ENCODE measurements at regions not wholly inside any gene's neighbourhood (a gene's known extent, or its start where the extent isn't known, plus 50 kb on each side); places are given as distances from the start of the nearest gene placed in this dataset.

GRCh38 chr10:36391405-36391804, 734.0 kb upstream of the ANKRD30A start:
- H4K91ac ChIP-seq (replicated peaks; ENCODE audit: insufficient read length, low read length): no peak overlapping the region
- no peak for TF ChIP-seq KDM5A (IDR thresholded peaks at IDR 0.05; ENCODE audit: low read length)
- TF ChIP-seq PHF8 (conservative IDR thresholded peaks at IDR 0.05; ENCODE audit: low read depth, low read length): no peak
- no peak for TF ChIP-seq CREB1 (IDR thresholded peaks at IDR 0.05)
- TF ChIP-seq SP1 (IDR thresholded peaks at IDR 0.05; ENCODE audit: low read depth, low read length): no peak
- no peak for TF ChIP-seq HDAC2 (IDR thresholded peaks at IDR 0.05; ENCODE audit: borderline replicate concordance in 1 of 2, low read depth in 2 of 2, low read length in 2 of 2)
- TF ChIP-seq YY1 (IDR thresholded peaks at IDR 0.05; ENCODE audit: low read depth, low read length): no peak
- TF ChIP-seq POU5F1 (IDR thresholded peaks at IDR 0.05; ENCODE audit: low read depth, low read length): no peak
- no peak for TF ChIP-seq EGR1 (IDR thresholded peaks at IDR 0.05; ENCODE audit: borderline replicate concordance, low read depth, low read length)
- TF ChIP-seq ATF2 (IDR thresholded peaks at IDR 0.05; ENCODE audit: low read length): no peak
- TF ChIP-seq BACH1 (IDR thresholded peaks at IDR 0.05; ENCODE audit: low read length): no peak
- no peak for TF ChIP-seq CHD1 (IDR thresholded peaks at IDR 0.05; ENCODE audit: low read depth, low read length)
- TF ChIP-seq EZH2 (IDR thresholded peaks at IDR 0.05; ENCODE audit: low read depth, low read length, severe bottlenecking): no peak
- TF ChIP-seq HDAC6 (IDR thresholded peaks at IDR 0.05; ENCODE audit: low read depth, low read length): no peak

More at GRCh38 chr10:36391405-36391804, 734.0 kb upstream of the ANKRD30A start:
- FAIRE-seq (no peak), DNase-seq (ENCODE audit: low read depth in 1 of 2, low spot score in 2 of 2) (no peak)
- Histone ChIP-seq H3K4me3 (ENCODE audit: extremely low read depth in 1 of 4, insufficient read depth in 2 of 4, low read depth in 3 of 4, low read length in 4 of 4) (no peak overlapping the region), H3K23me2 (ENCODE audit: low read depth, low read length) (no peaks in the 10 kb centered on the region), H3K4me2 (ENCODE audit: insufficient read depth in 1 of 2, low read depth in 2 of 2, low read length in 2 of 2) (no peak overlapping the region), H3K18ac (ENCODE audit: extremely low read depth, low read length) (no peak overlapping the region), H3K36me3 (ENCODE audit: control insufficient read depth in 2 of 4, insufficient read depth in 4 of 4, low read length in 3 of 4) (no peaks in the 10 kb centered on the region), H3K23ac (ENCODE audit: insufficient read length) (no peak overlapping the region), H2BK5ac (ENCODE audit: low read depth, low read length) (no peak overlapping the region), H3K9ac (replicated peaks in 1 of 4; ENCODE audit: extremely low read depth in 1 of 4, low read depth in 3 of 4, low read length in 3 of 4) (no peak overlapping the region), H4K5ac (ENCODE audit: insufficient read length, low read depth, low read length) (no peak overlapping the region), H3K14ac (ENCODE audit: insufficient read length) (no peak overlapping the region), H3K56ac (replicated peaks; ENCODE audit: insufficient read length, low read depth, low read length) (no peak overlapping the region), H4K8ac (ENCODE audit: extremely low read depth, insufficient read depth, low read length) (no peak overlapping the region), H2BK120ac (replicated peaks; ENCODE audit: low read depth, low read length) (no peak overlapping the region), H2AK5ac (ENCODE audit: low read depth, low read length) (no peak overlapping the region), H2BK20ac (ENCODE audit: low read length) (no peak overlapping the region), H4K20me1 (replicated peaks in 1 of 2; ENCODE audit: control insufficient read depth in 1 of 2, insufficient read depth in 2 of 2, low read length in 2 of 2) (no peaks in the 10 kb centered on the region), H2AFZ (ENCODE audit: low read length) (no peak overlapping the region), H2BK15ac (ENCODE audit: low read length) (no peak overlapping the region), H3K79me2 (ENCODE audit: control insufficient read depth in 1 of 2, insufficient read depth in 2 of 2, low read length in 2 of 2) (no peaks in the 10 kb centered on the region), H3K27me3 (replicated peaks in 1 of 4; ENCODE audit: control insufficient read depth in 3 of 4, extremely low read depth in 1 of 4, insufficient read depth in 3 of 4, low read length in 3 of 4) (no peaks in the 10 kb centered on the region), H3K4me1 (replicated peaks in 1 of 4; ENCODE audit: control insufficient read depth in 3 of 4, insufficient read depth in 4 of 4, low read length in 3 of 4) (no peaks in the 10 kb centered on the region), H3K27ac (ENCODE audit: low read depth, low read length) (no peak overlapping the region), H3K79me1 (ENCODE audit: low read depth, low read length) (no peaks in the 10 kb centered on the region), H2BK12ac (ENCODE audit: low read depth, low read length) (no peak overlapping the region), H3K9me3 (ENCODE audit: insufficient read depth in 2 of 2, low read depth in 1 of 2, low read length in 1 of 2) (no peaks in the 10 kb centered on the region), H3K4ac (replicated peaks; ENCODE audit: insufficient read length, low read depth, low read length) (no peak overlapping the region)
- WGBS, 2 experiments (ENCODE audit: extremely low coverage in 1 of 2, insufficient coverage in 1 of 2, insufficient read length in 1 of 2, insufficient replicate concordance in 2 of 2, low coverage in 1 of 2, low lambda C conversion rate in 2 of 2, missing lambda C conversion rate in 1 of 2): 98% methylated on average over 4 of the region's 4 CpGs; no CpG with 5 or more reads in 1 of the 2 experiments
- ChIA-PET CTCF (ENCODE audit: partially characterized antibody) (no interaction called here), POLR2A (ENCODE audit: partially characterized antibody) (no interaction called here)
